ENCODE measurements at regions not wholly inside any gene's neighbourhood (a gene's known extent, or its start where the extent isn't known, plus 50 kb on each side); places are given as distances from the start of the nearest gene placed in this dataset.

DNA sequence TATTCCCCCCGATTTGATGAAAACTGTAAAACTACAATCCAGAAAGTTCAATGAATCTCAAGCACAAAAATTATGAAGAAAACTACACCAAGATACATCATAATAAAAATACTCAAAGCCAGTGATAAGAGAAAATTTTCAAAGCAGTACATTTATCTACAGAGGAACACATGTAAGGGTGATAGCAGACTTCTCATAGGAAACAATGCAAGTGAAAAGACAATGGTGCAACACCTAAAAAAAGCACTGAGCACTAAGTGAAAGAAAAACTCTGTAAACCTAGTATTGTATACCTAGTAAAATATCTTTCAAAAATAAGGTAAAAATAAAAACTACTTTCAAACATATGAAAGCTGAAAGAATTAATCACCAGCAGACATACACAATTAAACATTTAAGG, 76.1 kb upstream of the IRF2BP2 start:
- Histone ChIP-seq H3K36me3 (replicated peaks in 1 of 2; ENCODE audit: control insufficient read depth in 1 of 2, insufficient read depth in 2 of 2, low read length in 1 of 2) (no peaks in the 10 kb centered on the region), H3K9ac (no peak overlapping the region), H3K4me1 (ENCODE audit: control insufficient read depth in 1 of 2, insufficient read depth in 2 of 2, low read depth in 1 of 2, low read length in 1 of 2) (no peaks in the 10 kb centered on the region), H3K9me3 (peaks cover 11% of the 10 kb centered on the region), H3F3A (replicated peaks; ENCODE audit: insufficient read depth) (no peaks in the 10 kb centered on the region), H2AFZ (ENCODE audit: low read depth) (no peak overlapping the region), H4K20me1 (ENCODE audit: insufficient read depth) (no peaks in the 10 kb centered on the region), H3K27ac (ENCODE audit: low read depth in 2 of 2, low read length in 1 of 2) (no peak overlapping the region), H3K4me3 (ENCODE audit: low read depth in 2 of 2, low read length in 1 of 2) (no peak overlapping the region), H3K9me2 (no peaks in the 10 kb centered on the region), H3K79me2 (ENCODE audit: insufficient read depth) (no peaks in the 10 kb centered on the region), H3K27me3 (ENCODE audit: insufficient read depth) (no peaks in the 10 kb centered on the region), H3K4me2 (no peak overlapping the region)
- WGBS (ENCODE audit: low lambda C conversion rate) = 74% methylated on average over 1 of the region's 1 CpG
- DNase-seq = no peak
- ChIA-PET CTCF (no interaction called here), POLR2A (no interaction called here)
- no peak for TF ChIP-seq MEF2A (IDR thresholded peaks at IDR 0.05; ENCODE audit: borderline replicate concordance, low read depth)
- TF ChIP-seq, protein P1, sequence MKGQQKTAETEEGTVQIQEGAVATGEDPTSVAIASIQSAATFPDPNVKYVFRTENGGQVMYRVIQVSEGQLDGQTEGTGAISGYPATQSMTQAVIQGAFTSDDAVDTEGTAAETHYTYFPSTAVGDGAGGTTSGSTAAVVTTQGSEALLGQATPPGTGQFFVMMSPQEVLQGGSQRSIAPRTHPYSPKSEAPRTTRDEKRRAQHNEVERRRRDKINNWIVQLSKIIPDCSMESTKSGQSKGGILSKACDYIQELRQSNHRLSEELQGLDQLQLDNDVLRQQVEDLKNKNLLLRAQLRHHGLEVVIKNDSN (IDR thresholded peaks at IDR 0.05; ENCODE audit: borderline replicate concordance, low read depth) = no peak
- TF ChIP-seq JUND (IDR thresholded peaks at IDR 0.05) = no peak
- TF ChIP-seq, protein P2, sequence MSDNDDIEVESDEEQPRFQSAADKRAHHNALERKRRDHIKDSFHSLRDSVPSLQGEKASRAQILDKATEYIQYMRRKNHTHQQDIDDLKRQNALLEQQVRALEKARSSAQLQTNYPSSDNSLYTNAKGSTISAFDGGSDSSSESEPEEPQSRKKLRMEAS (IDR thresholded peaks at IDR 0.05; ENCODE audit: low read depth) = no peak
- TF ChIP-seq NFIC (IDR thresholded peaks at IDR 0.05; ENCODE audit: borderline replicate concordance) = no peak
- TF ChIP-seq TAF1 (IDR thresholded peaks at IDR 0.05; ENCODE audit: borderline replicate concordance, low read depth, low read length) = no peak
- no peak for TF ChIP-seq EP300 (IDR thresholded peaks at IDR 0.05; ENCODE audit: borderline replicate concordance in 1 of 2, low read depth in 1 of 2, low read length in 1 of 2)
- no peak for TF ChIP-seq TEAD4 (IDR thresholded peaks at IDR 0.05; ENCODE audit: borderline replicate concordance, insufficient read depth)
- TF ChIP-seq EZH2phosphoT487 (IDR thresholded peaks at IDR 0.05; ENCODE audit: borderline replicate concordance, low read depth) = no peak
- TF ChIP-seq SIN3A (IDR thresholded peaks at IDR 0.05; ENCODE audit: borderline replicate concordance, low read depth, low read length) = no peak
- TF ChIP-seq FOSL2 (IDR thresholded peaks at IDR 0.05; ENCODE audit: borderline replicate concordance, low read depth) = no peak
- TF ChIP-seq TCF12 (IDR thresholded peaks at IDR 0.05) = no peak
- TF ChIP-seq, protein P3, sequence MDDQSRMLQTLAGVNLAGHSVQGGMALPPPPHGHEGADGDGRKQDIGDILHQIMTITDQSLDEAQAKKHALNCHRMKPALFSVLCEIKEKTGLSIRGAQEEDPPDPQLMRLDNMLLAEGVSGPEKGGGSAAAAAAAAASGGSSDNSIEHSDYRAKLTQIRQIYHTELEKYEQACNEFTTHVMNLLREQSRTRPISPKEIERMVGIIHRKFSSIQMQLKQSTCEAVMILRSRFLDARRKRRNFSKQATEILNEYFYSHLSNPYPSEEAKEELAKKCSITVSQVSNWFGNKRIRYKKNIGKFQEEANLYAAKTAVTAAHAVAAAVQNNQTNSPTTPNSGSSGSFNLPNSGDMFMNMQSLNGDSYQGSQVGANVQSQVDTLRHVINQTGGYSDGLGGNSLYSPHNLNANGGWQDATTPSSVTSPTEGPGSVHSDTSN (IDR thresholded peaks at IDR 0.05) = no peak
- TF ChIP-seq POLR2AphosphoS5 (IDR thresholded peaks at IDR 0.05; ENCODE audit: low read depth, low read length) = no peak
- no peak for TF ChIP-seq FOXJ3 (CRISPR knock-in tag; IDR thresholded peaks at IDR 0.05)
- no peak for TF ChIP-seq GATA2 (CRISPR knock-in tag; IDR thresholded peaks at IDR 0.05)
- TF ChIP-seq MXI1 (IDR thresholded peaks at IDR 0.05; ENCODE audit: low read depth, low read length) = no peak
- no peak for TF ChIP-seq SMC3 (IDR thresholded peaks at IDR 0.05; ENCODE audit: low read depth, low read length)
- no peak for TF ChIP-seq CHD2 (IDR thresholded peaks at IDR 0.05; ENCODE audit: low read length, partially characterized antibody)
- no peak for TF ChIP-seq RFX5 (IDR thresholded peaks at IDR 0.05; ENCODE audit: low read length)

All from SK-N-SH (cell line).